NCI-H2107 treated with DMSO at 0.1 percent for 48 hours (cell line): ENCODE measurements at regions not wholly inside any gene's neighbourhood (a gene's known extent, or its start where the extent isn't known, plus 50 kb on each side); places are given as distances from the start of the nearest gene placed in this dataset.

Experiments used
- DNase-seq: peaks from one replicate; lab custom pipeline; 2025; ENCODE audit not compliant: unreplicated experiment; lab: John Stamatoyannopoulos, UW

DNA sequence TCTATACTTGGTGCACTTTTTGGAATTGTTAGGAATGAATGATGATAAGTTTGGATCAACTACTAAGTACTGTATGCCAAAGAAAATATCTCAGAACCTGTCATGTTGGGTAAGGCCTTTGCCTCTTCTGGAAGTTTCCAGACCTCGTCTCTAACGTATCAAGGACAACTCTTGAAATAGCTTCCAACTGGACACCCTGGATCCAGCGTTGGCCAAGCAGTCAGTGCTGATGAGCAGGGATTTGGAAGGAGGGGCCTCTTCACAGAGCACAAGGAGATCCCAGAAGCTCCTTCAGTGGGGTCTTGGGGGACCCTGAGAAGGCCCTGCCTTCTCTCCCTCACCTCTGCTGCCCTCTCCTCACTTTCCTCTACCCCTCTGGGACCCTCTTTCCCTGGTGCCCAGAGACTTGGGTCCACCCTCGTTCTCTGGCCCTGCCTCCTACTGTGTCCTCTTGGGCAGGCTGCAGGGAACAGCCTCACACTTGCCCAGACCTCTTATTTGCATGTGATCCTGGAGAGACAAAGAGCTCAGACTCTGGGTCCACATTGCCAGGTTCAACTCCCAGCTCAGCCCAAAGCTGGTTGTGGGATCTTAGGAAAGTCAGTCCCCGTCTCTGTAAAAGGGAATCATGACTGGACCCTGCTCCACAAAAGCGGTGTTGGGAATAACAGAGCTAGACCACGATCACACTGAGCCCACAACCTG, 145.8 kb downstream of the COL6A3 start:
- no peak for DNase-seq

DNA sequence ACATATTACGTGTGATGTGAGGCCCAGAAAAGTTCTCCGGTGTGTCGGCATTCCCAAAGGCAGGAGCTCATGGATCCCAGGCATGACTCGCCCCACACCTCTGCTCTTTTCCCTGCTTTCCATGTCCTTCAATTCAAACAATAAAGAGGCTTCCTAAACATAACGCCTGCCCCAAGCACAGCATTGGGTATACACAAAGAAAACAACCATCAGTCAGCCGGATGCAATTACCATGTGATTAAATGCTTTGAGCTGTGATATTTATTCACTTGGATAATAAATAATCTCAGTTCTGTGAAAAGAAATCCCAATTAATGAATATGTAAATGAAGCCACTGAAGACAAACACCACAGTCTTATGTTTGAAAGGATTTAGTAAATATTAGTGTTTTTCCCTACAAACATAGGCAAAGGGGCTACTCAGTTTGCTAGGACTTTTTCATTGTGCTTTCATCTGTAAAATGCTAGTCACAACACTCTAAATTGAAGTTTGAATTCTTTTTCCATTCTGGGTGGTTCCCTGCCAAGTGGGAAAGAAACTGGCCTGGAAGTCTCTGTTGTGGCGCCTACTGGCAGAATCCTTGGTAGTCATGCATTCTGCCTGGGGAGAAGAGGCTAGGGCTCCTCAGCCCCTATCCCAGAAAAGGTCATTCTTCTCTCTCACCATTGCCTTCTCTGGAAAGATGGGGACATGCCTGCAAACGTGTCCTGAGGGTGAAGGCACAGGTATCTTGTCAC, 144.7 kb downstream of the COL6A3 start:
- no peak for DNase-seq

DNA sequence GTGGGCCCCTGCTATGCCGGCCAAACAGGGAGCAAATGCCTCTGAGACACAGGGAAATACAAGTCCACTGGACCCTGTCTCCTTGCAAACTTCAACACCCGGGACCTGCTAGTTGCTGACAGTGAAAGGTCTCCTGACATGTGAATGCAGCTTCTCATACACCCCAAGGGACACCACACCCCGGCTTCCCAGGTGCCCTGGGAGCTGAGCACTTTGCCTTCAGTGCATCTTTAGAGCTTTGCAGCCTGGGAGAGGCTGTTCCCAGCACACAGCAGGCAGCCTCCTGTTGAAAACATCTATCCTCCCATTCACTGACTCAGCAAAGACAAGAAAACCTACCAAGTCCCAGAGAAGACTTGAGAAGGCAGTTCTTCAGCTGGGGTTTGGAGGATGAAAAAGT, 143.4 kb downstream of the COL6A3 start:
- no peak for DNase-seq

DNA sequence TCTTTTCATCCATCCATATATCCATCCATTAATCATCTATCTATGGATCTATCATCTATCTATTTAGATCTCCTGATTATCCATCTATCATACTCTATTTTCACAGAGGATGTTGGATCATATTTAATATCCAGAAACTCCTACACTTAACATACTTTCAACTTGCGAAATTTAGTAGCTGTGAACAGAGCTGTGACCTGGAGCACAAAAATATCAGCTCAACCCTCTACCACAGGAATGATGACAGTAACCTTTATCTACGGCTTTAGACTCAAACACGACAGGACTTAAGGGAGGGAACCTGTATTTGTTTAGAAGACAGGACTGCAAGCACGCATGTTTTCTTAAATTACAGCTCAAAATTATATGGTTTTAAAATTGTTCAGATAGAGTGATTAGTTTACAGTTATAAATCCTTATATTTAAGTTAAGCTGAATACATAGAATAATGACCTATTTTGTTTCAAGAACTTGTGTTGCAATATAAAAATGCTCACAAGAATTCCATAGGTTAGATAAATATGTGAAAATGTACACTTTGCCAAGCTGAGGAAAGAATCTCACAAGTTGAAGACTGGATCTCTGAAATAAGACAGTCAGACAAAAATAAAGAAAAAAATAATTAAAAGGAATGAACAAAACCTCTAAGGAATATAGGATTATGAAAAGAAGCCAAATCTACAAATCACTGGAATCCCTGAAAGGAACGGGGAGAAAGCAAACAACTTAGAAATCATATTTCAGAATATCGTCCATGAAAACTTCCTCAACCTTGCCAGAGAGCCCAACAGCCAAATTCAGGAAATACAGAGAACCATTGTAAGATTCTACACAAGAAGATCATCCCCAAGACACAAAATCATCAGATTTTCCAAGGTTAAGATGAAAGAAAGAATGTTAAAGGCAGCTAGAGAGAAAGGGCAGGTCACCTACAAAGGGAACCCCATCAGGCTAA, 142.0 kb downstream of the COL6A3 start:
- DNase-seq, result no peak
